Iris pigment epithelial cell (primary cell): ENCODE measurements at regions not wholly inside any gene's neighbourhood (a gene's known extent, or its start where the extent isn't known, plus 50 kb on each side); places are given as distances from the start of the nearest gene placed in this dataset.
A peak's percentile ranks its signal among the peaks of the same experiment; 100 is the strongest.
"Not testable (repeated sequence)": the region's sequence is repeated elsewhere in the genome, so short reads cannot be mapped to it uniquely, and the experiment has no call there.

Experiments
- DNase-seq: peaks from one replicate; pipeline ENCODE4 v3.0.0-alpha.2; 2011; ENCODE audit warnings: low read depth

DNA sequence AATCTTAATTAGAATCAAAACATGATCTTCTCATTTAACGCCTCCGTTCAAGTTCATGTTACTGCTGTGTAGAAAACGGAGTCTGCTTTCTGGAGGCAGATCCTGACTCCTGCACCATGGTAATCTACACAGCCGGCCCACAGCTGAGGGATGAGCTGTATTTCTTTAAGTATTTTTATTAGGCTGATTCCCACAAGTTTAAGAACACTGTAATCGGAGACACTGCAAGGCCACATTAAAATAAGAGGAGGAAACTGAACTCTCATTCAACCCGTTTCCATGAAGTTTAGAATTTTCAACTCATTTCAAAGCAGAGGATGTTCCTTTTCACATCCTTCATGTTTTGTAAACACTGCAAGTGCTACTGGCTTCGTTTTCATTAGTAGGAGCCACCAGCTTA, 372.2 kb downstream of the NFIB start:
- peak; percentile 77 for DNase-seq

DNA sequence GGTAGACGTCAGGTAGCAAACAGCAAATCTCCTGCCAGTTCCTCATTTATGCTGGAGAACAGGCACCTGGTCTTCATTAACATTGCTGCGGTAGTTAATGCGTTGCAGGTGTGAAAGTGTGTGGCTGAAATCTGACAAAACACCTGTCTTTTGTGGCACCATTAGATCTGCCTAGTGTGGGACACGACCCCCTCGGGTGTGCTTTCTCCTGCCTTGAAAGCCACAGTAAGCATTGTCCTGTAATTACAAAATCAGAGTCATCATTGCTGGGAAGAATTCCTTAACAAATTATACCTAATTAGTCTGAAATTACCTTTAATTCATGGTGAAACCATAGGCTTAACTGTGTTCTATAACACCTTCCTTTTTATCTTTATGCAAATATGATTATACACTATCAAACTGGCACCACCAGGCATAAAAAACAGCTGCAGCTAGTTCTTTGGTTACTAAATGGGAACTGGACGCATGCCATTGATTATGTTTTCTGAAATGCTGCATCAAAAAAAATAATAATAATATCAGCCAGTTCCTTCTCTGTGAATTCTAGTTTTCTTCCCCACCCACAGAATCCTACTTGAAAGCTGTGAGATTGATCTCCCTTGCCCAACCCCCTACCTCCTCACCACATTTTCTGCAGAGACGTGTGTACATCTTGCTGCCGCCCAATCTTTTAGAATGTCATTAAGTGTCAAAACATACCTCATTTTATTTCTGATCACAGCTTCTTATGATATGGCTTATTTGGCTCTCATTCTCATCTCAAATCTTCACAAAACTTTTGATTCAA, 374.0 kb downstream of the NFIB start:
- no peak for DNase-seq

DNA sequence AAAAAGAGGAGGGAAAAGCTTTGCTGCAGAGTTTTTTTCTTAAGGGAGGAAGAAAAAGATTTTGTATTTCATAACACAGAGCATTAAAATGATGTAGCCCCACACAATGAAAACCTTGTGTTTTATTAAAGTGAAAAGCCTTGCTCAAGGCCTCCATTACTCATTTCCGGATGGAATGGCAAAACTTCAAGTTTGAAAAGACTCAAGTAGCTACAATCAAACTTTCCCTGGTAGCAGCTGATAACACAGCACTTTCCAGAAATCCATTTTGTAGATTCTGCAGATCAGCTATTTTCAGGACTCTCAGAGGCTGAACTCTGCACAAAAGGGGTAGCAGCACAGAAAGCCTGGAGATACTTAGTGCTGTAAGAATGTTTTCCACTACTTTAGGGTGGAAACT, 374.8 kb downstream of the NFIB start:
- peak; percentile 92 for DNase-seq

DNA sequence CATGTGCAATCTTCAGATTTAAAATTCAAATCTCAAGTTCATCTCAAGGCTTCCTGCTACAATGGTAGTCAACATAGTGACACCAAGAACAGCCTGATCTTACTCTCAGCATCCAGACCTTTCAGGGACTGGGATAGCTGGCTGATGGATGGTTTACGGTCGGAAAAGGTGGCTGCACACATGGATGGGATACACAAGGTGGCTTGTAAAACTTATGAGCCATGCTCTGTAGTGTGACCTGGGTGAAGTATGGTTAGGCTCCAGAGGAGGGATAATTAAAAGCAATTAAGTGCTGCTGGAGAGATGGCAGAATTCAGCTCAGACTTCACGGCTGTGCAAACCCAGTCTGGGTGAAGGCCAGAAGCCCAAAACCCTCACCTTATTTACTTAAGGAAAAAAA, 379.5 kb downstream of the NFIB start:
- no peak for DNase-seq

DNA sequence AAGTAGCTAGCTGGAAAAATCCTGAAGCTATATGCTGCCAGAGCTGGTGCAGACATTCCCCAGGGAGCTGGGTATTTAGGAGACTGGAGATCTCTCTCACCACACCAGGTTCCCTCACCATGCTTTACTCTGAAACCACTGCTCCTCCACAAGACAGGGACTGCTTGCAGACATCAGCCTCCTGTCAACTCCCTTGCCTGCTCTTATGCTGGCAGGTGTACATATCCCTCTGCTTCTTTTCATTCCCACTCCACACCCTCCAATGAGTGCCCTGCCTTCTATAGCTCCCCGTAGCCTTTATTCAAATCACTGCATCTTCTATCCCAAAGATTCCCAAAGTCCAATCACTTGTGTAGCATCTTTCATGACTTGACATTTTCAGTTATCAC, 380.7 kb downstream of the NFIB start:
- DNase-seq: no peak

DNA sequence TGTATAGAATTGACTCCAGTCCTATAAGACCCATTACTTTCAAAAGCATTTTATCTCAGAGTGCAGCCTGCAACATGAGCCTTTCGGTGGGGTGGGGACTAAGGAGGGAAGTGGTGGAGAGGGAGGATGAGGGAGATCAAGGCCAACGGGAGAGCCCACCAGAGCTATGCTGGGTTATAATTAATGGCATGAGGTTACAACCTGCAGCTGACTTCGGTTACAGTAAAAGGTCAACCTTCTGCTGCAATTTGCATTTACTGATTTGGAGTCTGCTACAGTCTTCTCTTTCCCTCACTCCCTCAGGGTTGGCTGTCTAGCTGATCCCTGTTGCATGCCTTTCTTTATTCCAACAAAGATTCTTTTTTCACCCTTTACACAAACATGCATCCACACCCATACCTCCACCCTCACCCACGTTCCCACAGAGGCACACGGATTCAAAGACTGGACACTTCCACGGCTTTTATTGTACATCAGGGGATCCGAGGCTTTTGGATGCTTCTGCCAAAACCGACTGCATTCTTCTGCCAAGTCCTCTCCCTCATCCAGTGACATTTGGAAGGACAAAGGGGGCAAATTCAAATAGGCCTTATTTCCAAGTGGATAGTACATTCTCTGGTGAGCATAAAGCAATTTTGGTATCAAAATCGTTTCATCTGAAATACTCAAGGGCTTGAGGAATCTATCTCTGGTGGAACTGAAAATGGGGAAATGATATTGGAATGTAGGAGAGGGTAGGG, 381.2 kb downstream of the NFIB start:
- DNase-seq: no peak

DNA sequence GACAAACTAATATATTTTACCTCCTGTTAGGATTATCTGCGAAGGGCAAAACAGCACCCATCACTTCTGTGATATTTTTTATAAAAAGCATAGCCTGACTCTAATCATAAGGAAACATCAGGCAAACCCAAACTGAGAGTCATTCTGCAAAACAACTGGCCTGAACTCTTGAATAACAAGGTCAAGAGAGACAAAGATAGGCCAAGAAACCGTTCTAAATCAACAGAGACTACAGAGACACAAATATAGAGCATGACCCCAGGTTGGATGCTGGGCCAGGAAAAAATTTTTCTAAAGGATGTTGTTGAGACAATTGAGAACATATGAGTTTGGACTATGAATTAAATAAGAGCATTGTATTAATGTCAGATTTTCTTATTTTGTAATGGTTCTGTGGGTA, 384.9 kb downstream of the NFIB start:
- no peak for DNase-seq

DNA sequence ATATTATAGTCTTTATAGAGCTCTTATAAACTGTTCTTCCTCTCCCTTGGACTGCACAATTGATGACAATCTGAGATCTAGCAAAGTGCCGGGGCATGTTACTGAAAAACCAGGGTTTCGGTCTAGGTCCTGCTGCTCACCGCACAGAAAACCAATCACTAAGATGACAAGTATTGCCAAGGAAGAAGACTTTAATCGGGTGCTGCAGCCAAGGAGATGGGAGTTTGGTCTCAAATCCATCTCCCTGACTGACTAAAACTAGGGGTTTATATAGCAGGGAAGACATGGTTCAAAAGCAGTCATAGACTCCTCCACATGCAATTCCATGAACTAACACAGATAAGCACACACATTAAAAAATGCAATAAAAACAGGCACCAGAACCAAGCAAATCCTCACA, 390.6 kb downstream of the NFIB start:
- no peak for DNase-seq

DNA sequence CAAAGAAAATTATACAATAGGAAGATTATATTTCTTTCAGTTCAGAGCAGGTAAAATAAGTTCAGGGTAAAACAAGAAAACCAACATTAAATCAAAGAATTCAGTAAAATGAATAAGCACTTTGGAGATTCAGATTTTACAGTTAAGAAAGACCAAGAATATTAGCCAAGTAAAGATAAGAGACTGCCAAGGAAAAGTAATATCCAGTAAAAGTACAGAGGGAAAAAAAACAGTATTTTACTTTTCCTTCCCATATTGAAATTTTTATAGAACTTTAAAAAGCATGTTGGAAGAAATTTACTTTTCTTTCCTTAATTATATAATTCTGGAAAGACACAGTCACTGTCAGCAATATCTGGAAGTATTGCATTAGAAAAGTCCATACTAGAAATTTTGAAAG, 393.4 kb downstream of the NFIB start:
- no peak for DNase-seq

DNA sequence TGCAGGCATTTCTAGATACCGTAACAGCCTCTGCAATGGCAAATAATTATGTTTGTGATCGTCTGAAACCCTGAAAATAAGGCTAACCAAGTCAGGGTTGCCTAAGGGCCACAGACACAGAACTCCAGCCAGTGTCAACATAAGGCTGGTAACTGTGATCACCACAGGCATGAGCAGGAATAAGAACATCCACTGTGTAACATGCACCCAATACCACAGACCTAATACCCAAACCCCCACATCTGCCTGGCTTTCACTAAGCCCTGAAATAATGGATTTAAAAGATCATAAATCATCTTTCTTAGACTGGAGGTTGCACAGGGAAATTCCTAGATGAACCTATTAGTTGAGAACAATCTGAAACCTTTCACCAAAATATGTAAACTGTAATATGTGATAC, 394.5 kb downstream of the NFIB start:
- no peak for DNase-seq

DNA sequence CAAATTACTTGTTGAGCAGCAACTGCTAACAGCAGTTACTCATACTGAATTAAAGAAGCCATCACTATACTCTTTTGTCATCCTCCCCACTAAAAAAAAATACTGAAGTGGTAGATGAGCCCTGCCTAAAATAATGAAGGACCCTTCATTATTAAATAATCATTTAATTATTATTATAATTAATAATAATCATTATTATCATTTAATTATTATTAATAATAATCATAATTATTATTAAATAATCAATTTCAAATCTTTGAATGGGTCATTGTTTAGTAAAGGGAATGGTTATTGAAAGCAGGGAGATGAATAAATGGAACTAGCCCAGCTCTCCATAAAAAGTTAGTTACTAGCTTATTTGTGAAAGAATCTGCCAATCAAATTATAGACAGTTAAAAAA, 396.4 kb downstream of the NFIB start:
- no peak for DNase-seq

DNA sequence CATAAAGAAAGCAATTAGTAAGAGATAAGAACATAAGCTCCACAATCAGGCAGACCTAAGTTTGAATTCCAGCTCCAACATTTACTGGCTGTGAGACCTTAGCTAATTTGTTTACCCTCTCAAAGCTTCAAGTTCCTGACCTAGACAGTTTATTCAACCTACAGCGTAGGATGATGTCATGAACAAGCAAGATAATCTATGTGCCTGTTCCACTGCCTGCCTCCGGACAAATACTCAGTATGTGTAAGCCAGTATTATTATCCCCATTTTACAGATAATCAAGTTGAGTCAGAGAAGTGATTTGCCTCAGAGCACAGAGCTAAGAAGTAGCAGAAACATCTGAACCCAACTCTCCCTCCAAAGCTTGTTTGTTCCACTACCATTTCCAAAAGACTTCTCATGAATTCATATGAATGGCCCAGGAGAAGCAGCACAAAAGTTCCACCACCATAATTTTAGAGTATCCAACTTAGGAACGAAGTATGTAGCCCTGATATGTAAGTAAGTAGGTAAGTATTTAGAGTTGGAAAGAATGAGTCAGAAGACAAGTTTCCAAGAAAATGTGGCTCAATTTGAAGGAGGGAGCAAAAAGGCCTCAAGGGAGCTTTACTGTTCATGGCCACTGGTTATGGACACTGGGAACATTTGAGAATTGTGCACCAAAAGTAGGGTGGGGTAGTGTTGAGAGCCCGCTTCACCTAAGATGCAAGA, 398.2 kb downstream of the NFIB start:
- peak; percentile 69 for DNase-seq

DNA sequence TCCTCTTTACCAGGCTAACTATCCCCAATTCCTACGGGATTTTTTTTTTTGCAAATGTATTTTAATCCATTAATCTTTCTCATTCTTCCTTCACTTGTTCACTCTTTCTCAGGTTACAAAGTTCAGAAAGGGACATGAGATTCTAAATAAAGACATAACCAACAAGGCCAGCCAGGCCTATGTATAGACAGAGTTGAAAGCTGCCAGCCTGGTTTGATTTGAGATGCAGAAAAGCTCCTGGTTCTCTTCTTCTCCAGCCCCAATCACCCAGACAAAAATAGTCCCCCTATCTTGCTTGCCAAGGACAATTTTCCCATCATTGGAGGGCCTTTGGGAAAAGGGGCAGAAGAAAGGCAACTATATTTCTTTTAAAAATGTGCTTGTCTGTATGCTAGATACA, 398.8 kb downstream of the NFIB start:
- DNase-seq: no peak

DNA sequence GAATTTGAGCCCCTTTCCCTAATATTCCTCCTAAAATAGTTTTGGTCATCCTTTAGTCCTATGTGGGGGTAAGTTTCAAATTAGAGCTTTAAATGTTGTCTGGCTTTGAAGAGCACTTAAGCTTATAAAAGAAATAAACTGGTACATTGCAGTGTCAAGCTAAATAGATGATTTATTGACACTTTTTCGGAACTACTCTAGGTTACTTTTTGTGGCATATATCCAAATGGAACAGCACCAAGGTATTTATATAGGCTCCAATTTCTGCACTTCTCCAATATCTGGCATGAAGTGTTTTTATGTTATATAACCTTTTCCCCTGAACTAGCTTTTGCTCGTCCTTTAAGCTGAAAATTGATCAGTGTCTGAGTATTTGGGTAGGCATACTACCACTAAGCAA, 402.5 kb downstream of the NFIB start:
- DNase-seq: no peak

DNA sequence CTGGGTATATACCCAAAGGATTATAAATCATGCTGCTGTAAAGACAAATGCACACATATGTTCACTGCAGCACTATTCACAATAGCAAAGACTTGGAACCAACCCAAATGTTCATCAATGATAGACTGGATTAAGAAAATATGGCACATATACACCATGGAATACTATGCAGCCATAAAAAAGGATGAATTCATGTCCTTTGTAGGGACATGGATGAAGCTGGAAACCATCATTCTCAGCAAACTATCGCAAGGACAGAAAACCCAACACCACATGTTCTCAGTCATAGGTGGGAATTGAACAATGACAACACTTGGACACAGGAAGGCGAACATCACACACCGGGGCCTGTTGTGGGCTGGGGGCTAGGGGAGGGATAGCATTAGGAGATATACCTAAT, 406.1 kb downstream of the NFIB start:
- DNase-seq: not testable (repeated sequence)

DNA sequence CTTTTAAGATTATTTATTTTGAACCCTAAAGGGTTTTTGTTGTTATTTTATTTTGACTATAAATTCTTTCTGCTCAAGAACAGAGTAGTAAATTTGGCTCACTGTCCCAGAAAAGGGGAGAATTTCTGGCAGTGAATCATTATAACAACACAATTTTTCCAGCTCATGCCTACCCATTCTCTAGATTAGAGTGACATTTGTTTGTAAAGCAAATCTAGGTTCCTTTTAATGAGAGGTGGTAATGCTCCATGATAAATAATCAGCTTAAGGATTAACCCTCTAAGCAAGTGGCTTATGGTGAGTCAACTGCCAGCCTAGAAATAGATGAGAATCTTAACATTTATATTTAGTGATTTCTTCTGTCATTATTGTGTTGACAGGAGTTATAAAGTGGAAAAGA, 409.2 kb downstream of the NFIB start:
- peak; percentile 10 for DNase-seq

DNA sequence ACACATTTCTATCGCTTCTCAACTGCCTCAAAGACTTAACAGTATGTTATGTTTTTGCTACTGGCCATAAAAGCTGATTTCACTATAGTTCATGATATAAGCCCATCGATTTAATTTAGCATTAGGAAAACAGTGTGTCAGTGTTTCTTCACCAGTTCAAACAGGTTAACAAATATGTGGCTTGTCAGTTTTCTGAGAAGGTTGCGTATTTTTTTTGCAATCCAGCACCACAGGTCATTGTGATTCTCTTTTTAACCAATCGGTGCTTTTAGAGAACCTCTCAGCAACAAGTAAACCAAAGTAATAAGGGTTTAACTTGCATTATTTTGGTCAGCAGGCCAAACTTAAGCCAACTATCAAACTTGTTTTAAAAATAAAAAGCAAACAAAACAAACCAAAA, 409.6 kb downstream of the NFIB start:
- peak; percentile 4 for DNase-seq

DNA sequence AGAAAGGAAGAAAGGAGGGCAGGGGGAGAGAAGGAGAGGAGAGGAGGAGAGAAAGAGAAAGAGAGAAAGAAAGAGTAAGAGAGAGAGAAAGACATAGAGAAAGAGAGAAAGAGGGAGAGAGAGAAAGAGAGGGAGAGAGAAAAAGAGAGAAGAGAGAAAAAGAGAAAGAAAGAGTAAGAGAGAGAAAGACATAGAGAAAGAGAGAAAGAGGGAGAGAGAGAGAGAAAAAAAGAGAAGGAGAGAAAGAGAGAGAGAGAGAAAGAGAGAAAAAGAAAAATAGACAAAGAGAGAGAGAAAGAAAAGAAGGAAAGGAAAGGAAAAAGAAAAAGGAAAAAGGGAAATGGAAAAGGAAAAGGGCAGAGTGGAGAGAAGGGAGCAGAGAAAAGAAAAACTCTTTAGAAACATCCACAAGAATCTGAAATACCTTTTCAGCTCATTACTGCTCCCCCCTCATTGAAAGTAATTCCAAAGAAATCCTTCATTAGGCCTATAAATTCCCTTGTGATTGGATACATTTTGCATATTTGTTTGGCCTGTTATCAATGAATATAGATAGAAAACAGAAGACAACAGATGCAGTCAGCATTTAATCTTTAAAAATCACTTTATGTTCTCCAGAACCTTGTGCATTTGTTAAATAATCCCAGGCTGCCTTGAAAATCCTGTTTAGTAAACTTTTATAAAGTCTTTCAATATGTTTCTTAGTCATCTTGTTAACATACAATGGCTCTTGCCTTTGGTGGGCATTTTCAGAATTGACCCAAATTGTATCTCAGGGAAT, 411.5 kb downstream of the NFIB start:
- no peak for DNase-seq

DNA sequence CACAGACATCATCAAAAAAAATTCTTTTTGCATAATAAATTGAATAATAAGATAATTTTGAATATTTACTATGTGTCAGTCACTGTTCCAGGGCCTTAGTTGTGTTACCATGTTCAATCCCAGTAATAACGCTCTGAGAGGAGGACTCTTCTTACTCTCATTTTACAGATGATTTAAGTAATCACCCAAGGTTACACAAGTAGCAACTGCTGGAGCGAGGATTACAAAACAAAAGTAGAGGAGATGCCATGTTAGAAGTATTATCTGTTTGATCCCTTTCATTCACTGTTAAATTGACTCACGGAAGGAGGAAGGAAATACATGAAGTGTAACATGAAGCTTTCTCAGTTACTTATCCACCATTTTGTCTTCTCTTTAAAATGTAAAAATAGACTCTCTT, 412.8 kb downstream of the NFIB start:
- no peak for DNase-seq

DNA sequence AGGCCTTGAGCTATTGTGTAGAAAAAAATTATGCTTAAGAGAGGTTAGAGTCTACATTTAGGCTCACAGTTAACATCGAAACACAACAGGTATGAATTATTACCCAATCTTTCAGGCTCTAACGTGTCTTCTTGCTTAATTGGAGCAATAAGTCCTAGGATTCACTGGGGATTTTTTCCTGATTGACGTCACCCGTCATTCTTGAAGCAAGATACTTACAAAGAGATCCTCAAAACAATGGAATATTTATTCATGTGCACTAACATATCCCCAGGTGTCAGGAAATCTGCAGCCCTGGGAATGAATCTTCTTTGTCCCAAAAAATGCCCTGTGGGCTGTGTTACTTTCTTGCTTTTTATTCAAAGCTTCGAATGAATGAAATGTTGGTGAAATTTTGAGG, 413.5 kb downstream of the NFIB start:
- no peak for DNase-seq

DNA sequence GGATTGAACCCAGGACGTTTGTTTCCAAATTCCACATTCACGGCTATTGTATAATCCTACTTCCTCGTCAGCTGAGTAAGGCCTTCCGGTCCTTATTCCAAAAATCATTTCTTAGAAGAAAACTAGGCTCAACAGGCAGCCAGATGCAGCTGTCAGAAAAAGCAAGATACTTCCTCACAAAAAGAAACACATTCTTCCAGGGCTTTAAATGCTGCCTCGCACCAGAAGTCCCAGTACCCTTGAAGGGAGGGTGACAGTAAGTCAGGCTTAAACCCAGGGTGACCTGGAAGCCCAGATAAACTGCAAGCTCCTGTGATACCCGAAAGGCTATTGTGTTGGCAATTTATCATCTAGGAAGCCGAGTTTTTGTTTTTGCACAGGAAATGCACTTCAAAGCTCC, 414.0 kb downstream of the NFIB start:
- no peak for DNase-seq

DNA sequence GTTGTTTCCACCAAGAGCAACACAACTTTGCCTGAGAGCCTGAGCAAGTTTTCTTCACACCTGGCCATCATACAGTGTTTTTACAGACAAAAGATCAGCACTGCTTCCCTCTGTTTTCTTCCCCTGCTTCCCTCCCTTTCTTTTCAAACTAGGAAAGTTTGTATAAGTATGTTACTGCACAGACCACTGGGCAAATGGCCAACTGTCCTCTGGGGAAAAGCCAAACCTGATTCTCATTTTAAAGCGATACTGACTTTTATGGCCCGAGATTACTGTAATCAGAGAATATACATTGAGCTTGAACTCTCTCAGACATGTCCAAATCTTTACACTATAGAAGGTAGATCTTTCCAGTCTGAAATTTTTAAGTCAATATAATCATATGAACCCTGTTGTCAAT, 415.0 kb downstream of the NFIB start:
- no peak for DNase-seq
